ENCODE measurements at regions not wholly inside any gene's neighbourhood (a gene's known extent, or its start where the extent isn't known, plus 50 kb on each side); places are given as distances from the start of the nearest gene placed in this dataset.

DNA sequence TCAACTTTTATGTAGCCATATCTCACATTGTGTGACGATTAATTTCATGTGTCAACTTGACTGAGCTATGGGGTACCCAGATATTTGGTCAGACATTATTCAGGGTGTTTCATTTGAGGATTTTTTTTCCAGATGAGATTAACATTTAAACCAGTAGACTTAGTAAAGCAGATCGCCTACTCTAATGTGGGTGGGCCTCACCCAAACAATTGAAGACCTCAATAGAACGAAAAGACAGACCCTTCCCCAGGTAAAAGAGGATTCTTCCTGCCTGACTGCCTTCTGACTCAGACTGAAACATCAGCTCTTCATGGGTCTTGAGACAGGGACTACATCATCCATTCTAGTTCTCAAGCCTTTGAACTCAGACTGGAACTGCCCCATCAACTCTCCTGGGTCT lies 231.7 kb upstream of the SASH1 start:
- no peak for DNase-seq

DNA sequence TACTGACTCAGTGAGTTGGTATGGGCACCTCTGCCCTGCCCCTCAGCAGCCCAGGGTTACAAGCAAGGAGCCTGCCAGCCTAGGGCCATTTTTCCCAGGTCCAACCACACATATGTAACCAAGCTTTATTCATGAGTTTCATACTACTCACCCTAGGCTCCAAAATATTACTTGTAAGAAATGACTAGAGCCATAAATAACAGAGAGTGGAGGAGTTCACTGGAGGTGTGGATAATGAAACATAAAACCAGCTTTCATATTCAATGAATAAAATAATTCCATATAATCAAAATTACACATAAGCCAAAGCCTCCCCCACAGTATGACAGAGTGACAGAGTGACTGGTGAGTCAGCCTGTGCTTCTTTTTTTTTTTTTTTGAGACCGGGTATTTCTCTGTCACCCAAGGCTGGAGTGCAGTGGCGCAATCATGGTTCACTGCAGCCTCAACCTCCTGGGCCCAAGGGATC lies 229.8 kb upstream of the SASH1 start:
- peak in 1 of 2 donors; percentile 8 for DNase-seq

DNA sequence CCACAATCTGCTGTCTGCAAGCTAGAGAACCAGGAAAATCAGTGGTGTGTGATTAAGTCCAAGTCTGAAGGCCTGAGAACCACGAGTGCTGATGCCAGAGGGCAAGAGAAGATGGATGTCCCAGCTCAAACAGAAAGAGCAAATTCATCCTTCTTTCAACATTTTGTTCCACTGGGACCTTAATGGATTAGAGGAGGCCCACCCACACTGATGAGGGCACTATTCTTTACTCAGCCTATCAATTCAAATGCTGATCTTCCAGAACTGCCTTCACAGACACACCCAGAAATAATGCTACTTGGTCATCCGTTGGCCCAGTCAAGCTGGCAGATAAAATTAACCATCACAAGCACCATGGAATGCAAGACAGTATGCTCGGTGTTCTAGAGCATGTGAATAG lies 226.6 kb upstream of the SASH1 start:
- no peak for DNase-seq

DNA sequence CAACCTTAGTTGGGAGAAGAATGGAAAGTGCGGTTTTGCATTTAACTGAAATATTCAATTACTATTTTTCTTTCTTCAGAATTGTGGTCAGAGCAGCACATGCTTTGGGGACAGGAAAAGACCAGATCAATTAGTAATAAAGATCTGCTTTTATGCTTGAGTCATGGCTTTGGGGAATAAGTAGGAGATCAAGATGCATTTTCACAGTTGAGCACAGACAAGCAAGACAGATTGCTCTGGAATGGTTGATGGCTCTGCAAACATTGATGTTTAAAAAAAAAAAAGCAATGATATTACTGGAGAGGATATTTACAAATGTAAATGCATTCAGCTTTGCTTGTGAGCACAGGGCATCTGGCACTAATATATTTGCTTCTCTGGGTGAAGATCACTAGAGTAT lies 224.4 kb upstream of the SASH1 start:
- no peak for DNase-seq

DNA sequence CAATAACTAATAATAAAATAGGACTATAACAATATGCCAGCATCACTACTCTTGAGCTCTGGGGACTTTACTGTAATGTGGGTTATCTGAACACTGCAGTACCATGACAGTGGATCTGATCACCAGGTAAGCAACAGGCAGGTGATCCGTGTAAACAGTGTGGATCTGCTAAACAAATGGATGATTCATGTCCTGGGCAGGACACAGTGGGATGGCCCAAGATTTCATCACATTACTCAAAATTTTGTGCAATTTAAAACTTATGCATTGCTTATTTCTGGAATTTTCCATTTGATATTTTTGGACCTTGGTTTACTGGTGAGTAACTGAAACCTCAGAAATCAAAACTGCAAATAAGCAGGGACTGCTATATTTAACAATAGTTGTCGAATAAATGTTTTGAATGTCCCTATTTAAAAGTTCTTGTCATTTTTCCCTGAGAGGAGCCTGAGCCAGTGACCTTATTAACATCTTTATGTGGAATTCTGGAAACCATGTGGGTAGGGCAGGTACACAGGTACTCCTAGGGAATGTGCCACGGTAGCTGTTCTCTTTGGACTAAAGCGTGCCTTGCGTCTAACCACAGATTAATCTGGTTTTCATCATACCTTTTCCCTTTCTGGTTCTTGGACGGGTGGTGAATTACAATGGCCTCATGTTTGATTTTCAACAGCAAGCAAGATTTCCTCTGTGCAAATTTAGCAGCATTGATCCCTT lies 214.5 kb upstream of the SASH1 start:
- no peak for DNase-seq

DNA sequence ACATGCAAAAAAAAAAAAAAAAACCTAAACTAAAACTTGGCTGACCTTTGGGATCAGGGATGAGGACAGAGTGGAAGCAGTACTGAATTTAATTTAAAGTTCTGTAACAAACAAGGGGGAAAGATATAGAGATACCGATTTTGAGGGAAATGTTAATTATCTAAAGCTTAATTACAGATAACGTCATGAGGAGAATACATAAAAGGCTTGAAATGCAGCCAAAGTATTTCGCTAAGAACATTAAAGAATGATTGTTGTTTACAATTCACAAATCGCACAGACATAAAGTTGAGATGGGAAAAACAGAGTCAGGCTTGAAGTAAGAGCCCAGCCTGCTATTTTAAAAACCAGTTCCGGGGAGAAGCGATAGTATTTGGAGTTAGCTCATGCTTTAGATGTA lies 208.0 kb upstream of the SASH1 start:
- DNase-seq: no peak

DNA sequence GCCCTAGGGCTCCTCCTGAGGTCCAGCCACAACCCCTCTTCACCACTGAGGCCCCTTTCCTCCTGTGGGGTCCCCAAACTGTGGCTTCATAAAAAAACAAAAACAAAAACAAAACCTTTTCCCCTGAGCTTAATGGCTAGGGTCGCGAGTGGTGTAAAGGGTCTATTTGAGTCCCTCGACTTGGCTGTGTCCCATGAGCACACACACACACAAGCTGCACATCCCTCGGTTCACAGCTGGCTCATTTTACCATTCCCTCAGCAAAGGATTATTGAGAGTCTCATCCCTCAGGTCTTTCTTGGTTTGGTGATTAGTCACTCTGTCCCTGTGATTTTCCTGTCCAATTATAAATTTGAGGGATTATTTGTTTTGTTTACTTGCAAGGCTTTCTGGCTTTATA lies 206.1 kb upstream of the SASH1 start:
- DNase-seq: no peak

DNA sequence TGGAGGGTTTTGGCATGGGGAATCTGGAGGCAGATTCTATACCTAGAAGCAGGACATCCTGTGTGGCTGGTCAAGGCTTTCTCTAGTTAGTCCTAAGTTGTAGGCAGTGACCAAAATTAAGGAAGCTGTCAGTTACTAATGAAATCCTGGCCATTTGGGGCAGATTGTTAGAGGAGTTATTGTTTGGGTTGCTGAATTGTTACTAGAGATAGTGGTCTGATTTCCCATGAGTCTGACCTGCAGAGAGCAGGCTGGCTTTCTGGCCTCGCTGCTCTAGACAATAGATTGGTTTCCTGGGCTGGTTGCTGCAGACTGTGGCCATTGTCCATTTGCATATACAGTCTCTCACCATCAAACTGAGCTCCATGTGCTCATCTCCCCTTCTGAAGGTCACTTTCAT lies 205.0 kb upstream of the SASH1 start:
- no peak for DNase-seq

DNA sequence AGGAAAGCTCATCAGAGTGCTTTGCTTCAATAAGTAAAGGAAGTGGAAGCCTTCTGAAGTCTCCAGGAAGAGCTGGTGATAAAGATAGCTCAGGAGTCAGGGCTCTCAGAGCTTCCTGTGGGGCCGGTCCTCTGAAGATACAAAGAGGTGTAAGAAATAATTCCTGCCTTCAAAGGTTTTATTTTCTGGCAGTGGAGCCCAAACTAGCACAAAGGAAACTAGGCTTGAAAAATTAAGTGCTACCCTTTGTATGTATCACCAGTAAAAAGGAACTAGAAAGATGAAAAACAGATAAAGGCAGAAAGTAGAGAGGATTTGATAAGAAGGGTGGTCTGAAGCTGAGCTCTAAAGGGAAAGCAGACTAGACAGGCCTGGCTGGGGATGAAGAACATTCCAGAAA lies 204.1 kb upstream of the SASH1 start:
- no peak for DNase-seq

DNA sequence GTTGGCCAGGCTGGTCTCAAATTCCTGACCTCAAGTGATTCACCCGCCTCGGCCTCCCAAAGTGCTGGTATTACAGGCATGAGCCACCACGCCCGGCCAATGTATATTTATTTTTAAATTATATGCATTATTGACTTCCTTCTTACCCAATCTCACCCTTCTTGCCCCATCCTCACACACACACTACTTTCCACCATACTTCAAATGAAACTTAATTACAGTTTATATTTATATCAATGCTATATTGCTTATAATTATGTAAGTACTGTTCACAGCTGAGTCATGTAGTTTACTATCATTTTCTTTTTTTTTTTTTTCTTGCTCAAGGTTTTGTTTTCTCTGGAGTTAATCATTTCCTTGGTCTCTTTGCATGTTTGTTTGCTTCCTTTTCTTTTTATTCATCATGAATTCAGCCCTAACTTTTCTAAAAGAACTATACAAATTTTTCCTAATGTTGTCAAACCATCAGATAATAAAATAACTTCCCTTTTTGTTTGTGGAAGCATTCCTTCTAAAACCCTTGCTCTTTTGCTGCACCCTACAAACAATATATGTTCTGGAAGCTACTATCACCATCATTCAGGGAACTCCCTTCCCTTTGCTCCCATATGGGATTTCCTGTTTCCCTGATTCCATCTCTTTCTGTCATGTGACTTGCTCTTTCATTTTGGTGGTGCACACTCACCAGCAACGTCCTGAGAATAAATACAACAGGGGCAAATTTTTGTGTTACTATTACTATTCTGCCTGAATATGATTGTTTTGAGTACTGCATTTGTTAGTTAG lies 201.7 kb upstream of the SASH1 start:
- no peak for DNase-seq

DNA sequence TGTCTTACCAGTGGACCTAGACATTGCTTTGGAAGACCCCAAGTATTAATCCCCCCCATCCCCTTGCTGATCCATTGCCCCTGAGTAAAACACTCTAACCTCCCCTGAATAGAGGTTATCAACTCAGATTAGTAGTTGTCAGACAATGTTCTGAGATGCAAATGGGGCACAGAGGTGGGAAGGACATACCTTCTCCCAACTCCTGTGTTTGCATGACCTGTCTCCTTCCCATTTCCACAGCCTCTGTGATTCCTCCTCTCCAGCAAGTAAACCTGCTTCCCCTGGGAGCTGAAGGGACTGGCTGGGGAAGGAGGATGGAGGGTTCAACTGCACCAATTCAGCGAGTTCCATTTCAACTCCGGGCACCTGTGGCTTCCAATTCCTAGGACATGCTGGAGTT lies 199.8 kb upstream of the SASH1 start:
- DNase-seq: no peak

DNA sequence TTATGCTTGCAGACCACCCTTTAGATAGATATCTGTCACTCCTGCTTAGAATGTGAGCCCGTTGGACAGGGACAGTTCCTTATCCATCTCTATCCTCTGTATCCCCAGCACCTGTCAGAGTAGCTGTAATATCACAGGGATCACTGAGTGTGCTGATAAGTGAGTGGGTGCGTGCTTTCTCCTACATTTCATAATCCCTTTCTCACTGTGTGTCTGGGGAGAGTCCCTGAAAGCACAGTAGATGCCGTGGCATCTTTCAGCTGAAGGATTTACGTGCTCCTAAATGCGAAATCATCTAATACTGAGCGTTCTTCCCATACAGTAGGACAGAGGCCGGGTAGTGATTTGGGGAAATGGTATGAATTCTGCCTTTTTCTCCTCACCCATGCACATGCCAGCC lies 198.9 kb upstream of the SASH1 start:
- DNase-seq: no peak

DNA sequence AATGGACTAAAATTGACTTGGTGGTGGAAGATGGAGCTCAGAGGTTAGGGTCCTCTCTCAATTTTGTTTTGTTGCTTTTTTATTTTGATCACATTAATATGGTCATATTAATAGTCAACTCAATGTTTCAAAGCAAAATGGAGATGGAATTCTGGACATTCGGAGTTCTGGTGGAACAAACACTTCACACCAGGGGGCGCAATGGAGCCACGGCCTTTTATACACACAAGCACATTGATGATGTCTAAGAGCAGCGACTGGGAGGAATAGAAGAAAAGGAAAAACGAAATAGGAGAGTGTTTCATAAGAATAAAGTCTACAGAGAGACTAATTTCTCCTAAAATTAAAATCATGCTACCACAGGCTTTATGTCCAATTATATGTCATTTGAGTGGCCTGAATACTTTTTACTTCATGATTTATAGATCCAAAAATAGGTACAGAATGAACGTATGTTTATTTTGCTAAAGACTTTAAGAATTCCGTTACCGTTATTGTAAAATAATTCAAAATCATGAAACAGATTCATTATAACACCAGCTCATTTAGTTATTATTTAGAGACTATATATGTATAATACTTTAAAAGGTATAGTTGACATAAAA lies 197.6 kb upstream of the SASH1 start:
- DNase-seq: peak; percentile 51 to 62

DNA sequence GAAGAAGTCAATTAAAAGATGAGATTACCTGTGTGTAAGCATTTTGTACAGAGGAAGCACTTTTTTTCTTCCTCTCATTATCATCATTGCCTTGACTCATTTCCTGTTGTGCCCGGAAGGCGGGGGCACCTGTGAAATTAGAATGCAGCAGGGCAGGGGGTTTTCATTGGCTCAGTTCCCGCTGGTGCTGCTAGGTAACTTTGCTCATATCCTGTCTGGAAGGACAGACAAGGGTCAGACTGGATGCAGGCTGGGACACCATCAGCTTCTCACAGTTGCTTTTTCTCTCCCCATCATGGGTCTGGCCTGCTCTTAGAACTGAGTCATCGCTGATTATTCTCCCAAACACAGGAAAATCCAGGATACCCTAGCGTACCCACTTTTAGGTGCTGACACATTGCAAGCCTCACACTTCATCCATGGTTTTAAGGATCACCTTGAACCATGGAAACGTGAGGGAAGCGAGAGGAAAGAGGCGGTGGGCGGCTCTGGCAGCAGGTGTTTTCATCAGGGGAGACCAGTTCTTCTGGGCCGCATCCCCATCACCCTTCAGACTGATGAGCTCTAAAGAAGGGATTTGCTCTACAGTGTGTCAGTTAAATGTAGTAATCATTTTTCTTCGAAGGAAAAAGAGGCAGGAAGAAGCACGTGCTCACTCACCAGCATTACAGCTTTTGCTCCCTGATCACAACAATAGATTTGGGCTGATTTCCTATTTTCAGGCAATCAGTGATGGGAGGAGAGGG lies 195.7 kb upstream of the SASH1 start:
- DNase-seq: no peak

DNA sequence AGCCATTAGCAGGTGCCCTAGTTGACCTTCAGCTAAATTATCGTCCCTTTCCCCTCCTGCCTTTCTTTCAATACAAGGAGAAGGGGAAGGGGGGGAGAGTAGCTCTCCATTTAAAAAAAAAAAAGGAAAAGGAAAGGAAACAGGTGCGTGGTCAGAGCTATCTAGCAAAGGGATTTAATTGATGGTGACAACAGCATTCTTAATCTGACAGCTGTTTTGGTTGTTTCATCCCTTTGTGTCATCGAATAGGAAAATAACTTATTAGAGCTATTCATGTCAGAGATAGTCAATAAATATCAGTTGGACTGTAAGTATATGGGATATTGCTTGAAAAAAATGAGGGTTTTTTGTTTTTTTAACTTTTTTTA lies 195.2 kb upstream of the SASH1 start:
- no peak for DNase-seq

DNA sequence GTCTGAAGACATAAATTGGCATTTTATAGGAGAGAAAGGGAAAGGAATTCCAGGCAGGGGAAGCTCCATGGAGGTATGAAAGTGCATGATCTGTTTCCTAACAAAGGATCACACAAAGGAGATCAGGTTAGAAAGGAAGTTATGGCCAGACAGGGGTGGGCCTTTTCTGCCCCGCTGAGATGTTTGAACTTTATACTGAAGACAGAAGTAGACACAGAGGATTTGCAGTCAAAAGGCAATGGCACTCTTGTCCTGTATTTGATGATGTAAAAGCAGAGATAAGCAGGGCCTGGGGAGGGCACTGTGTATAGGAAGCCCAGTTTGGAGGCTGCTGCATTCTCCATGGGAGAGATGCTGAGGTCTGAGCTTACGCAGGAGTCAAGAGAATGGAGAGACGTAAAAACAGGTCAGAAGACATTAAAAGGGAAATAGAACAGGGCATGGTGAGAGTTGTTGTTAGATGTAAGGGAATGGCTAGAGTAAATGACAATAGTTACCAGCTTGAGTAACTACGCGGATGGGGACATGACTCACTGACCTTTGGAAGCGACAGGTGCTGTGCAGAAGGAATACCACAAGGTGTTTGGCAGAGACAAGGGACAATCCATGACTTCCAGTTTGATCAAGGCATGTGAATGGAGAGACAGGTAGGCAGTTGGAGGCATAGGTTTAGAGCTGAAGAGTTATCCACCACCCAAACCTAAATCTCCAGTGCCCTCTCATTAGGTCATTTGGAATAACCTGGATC lies 190.6 kb upstream of the SASH1 start:
- no peak for DNase-seq

DNA sequence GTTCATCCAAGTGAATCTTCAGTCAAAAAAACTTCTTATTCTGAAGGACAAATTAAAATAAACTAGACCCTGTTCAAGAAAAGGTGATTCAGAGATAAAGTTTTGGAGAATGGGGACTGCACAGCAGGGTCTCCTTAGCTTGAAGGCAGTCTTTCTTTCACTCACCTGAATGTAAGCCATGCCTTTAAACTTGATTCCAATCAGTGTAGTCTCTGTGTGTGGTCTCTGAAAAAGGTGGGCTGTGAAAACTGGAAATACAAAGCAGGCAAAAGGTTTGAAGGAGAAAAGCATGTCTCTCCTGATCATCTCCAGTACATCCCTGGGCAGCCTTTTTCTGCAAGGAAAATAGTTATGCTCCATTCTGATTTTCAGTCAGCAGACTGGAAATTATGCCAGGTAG lies 188.0 kb upstream of the SASH1 start:
- no peak for DNase-seq

DNA sequence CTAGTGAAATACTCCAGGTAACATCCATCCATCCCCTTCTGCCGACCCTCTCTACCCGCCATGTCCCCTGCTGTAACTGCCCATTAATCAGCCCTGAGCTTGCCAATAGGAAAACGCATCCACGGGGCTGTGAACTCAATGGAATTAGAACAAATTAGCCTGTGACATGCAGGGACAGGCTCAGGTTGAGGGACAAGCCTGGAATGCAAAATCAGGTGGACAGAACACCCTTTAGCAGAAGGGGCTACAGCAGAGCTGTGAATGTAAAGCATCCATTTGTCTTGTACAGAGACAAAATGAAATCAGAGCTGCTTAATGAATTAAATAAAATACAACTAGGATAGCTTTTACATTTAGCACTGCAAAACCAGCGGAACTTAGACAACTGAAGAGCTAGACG lies 187.3 kb upstream of the SASH1 start:
- DNase-seq: no peak

DNA sequence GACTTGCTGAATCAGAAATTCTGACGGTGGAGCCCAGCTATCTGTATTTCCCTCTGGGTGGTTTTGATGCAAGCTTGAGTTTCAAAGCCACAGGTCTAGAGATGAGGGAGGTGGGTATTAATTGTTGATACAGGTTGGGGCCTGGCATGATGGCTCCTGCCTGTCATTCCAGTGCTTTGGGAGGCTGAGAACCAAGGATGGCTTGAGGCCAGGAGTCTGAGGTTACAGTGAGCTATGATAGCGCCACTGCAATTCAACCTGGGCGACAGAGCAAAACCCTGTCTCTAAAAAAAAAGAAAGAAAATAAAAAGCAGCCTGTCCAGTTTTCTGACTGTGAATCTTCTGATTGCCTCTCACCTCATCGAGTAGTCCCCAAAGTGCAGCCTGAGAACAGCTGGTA lies 184.8 kb upstream of the SASH1 start:
- no peak for DNase-seq

DNA sequence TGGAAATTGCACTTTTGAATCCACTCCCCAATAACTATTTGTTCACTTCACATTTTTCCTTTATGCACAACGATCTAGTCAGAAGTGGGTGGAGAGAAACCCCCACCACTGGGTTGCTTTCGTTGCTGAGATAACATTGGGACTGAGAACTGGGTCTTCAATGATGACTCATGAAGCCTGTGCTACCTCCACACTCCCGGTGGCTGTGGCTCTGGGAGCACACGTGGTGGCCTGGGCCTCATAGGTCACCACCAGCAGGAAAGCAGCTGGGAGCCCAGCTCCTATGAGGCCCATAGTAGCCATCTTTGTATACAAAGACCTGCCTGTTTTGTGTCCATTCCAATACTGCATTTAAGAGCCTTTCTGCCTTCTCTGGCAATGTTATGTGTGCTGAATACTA lies 178.0 kb upstream of the SASH1 start:
- DNase-seq: no peak

DNA sequence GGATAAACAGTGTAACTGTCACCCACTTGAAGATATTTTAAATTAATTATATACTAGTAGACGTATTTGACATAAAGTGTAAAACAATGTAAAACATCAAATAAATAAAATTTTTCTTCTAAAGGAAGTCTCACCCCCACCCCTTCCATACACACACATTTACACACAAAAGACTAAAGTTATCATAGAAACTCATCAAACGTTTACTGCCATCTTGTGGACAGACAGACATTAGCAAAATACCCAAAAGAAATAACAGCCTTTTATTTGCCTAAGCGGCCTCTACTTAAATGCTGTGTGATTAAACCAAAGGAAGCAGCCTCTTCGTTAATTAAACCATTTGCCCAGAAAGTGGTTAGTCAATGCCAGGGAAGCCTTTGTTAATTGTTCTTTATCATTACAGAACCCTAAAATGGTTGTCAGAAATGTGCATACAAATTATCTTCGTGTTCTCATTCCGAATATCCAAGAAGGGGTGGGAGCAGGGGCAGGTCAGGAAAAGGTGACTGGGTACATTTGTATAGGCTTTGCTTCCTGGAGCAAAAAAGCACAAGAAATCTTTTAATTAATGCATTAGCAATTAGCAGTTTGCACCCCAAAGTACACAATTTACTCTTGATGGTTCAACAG lies 176.2 kb upstream of the SASH1 start:
- DNase-seq: peak; percentile 18 to 46

DNA sequence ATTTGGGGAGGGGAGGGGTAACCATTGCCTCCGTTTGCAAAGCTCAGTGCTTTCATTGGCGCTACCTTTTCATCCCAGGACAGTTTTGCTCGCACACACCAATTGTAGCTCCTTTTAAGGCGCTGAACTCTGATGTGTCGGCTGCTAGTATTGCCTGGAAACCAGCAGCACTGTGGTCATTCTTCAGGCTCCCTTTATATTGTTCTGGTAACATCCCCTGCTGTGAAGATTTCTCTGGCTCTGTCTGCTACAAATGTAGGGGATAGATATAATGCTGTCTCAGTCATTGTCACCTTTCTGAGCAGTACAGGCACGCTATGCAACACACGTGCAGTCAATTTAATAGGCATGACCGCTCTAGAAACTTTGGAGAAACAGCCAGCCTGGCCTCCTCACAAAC lies 172.9 kb upstream of the SASH1 start:
- DNase-seq: no peak

Measured in inflammatory macrophage (primary cell).